ENCODE measurements at regions not wholly inside any gene's neighbourhood (a gene's known extent, or its start where the extent isn't known, plus 50 kb on each side); places are given as distances from the start of the nearest gene placed in this dataset.
"Not testable (repeated sequence)": the region's sequence is repeated elsewhere in the genome, so short reads cannot be mapped to it uniquely, and the experiment has no call there.

GRCh38 chr12:5096241-5096924, 52.7 kb downstream of the KCNA5 start:
- Mint-ChIP-seq H3K27ac (no peak overlapping the region), H3K9me3 (no peaks in the 10 kb centered on the region), H3K36me3 (no peaks in the 10 kb centered on the region), H3K4me3 (no peak overlapping the region), H3K27me3 (peaks cover 50 to 73% of the 10 kb centered on the region in 2 donors), H3K4me1 (no peaks in the 10 kb centered on the region)
- no peak for DNase-seq
- ATAC-seq (replicated peaks): no peak

GRCh38 chr12:5097786-5098185, 54.1 kb downstream of the KCNA5 start:
- no peak overlapping the region for H3K27ac Mint-ChIP-seq
- no peaks in the 10 kb centered on the region for H3K4me1 Mint-ChIP-seq
- H3K36me3 Mint-ChIP-seq: no peaks in the 10 kb centered on the region
- H3K9me3 Mint-ChIP-seq: no peaks in the 10 kb centered on the region
- peaks cover 50 to 74% of the 10 kb centered on the region in 2 donors for H3K27me3 Mint-ChIP-seq
- no peak for ATAC-seq (replicated peaks)
- no peak for DNase-seq
- no peak overlapping the region for H3K4me3 Mint-ChIP-seq

- peaks cover 43 to 65% of the 10 kb centered on the region in 2 donors for H3K27me3 Mint-ChIP-seq
- no peak for ATAC-seq (replicated peaks)
Measured at GRCh38 chr12:5099136-5099535, 55.5 kb downstream of the KCNA5 start.

GRCh38 chr12:5099591-5099990, 55.9 kb downstream of the KCNA5 start:
- Mint-ChIP-seq H3K27ac (no peak overlapping the region), H3K4me1 (no peaks in the 10 kb centered on the region), H3K9me3 (no peaks in the 10 kb centered on the region), H3K36me3 (no peaks in the 10 kb centered on the region), H3K4me3 (no peak overlapping the region), H3K27me3 (peaks cover 42 to 61% of the 10 kb centered on the region in 2 donors)
- no peak for DNase-seq
- ATAC-seq (replicated peaks): no peak

More at GRCh38 chr12:5099136-5099535, 55.5 kb downstream of the KCNA5 start:
- Mint-ChIP-seq H3K36me3 (no peaks in the 10 kb centered on the region), H3K4me1 (no peaks in the 10 kb centered on the region), H3K27ac (no peak overlapping the region), H3K4me3 (no peak overlapping the region), H3K9me3 (no peaks in the 10 kb centered on the region)
- no peak for DNase-seq

- Mint-ChIP-seq H3K4me1 (no peaks in the 10 kb centered on the region), H3K27ac (no peak overlapping the region), H3K4me3 (no peak overlapping the region), H3K27me3 (peaks cover 38 to 66% of the 10 kb centered on the region in 2 donors), H3K9me3 (peaks cover 0 to 5% of the 10 kb centered on the region in 2 donors), H3K36me3 (no peaks in the 10 kb centered on the region)
- ATAC-seq (replicated peaks): no peak
- no peak for DNase-seq
Measured at GRCh38 chr12:5101686-5102085, 58.0 kb downstream of the KCNA5 start.

GRCh38 chr12:5102261-5102789, 58.6 kb downstream of the KCNA5 start:
- Mint-ChIP-seq H3K27me3 (peaks cover 33 to 62% of the 10 kb centered on the region in 2 donors), H3K27ac (no peak overlapping the region)
- no peak for ATAC-seq (replicated peaks)

GRCh38 chr12:5102806-5103205, 59.1 kb downstream of the KCNA5 start:
- ATAC-seq (replicated peaks) (no peak), DNase-seq (no peak)
- Mint-ChIP-seq H3K36me3 (no peaks in the 10 kb centered on the region), H3K4me1 (no peaks in the 10 kb centered on the region), H3K4me3 (no peak overlapping the region), H3K9me3 (peaks cover 0 to 5% of the 10 kb centered on the region in 2 donors), H3K27me3 (peaks cover 32 to 57% of the 10 kb centered on the region in 2 donors), H3K27ac (no peak overlapping the region)

More at GRCh38 chr12:5102261-5102789, 58.6 kb downstream of the KCNA5 start:
- H3K36me3 Mint-ChIP-seq: no peaks in the 10 kb centered on the region
- H3K4me3 Mint-ChIP-seq: no peak overlapping the region
- no peak for DNase-seq
- H3K9me3 Mint-ChIP-seq: peaks cover 0 to 5% of the 10 kb centered on the region in 2 donors
- H3K4me1 Mint-ChIP-seq: no peaks in the 10 kb centered on the region

- Mint-ChIP-seq H3K36me3 (no peaks in the 10 kb centered on the region), H3K27me3 (peaks cover 32 to 47% of the 10 kb centered on the region in 2 donors), H3K27ac (no peak overlapping the region), H3K4me3 (no peak overlapping the region), H3K9me3 (peaks cover 0 to 5% of the 10 kb centered on the region in 2 donors), H3K4me1 (no peaks in the 10 kb centered on the region)
- no peak for DNase-seq
- no peak for ATAC-seq (replicated peaks)
Measured at GRCh38 chr12:5110345-5110744, 66.7 kb downstream of the KCNA5 start.

GRCh38 chr12:5114436-5114835, 70.8 kb downstream of the KCNA5 start:
- H3K36me3 Mint-ChIP-seq: no peaks in the 10 kb centered on the region
- H3K27ac Mint-ChIP-seq: no peak overlapping the region
- no peaks in the 10 kb centered on the region for H3K9me3 Mint-ChIP-seq
- DNase-seq (no peak), ATAC-seq (replicated peaks) (no peak)
- no peak overlapping the region for H3K4me3 Mint-ChIP-seq
- peaks cover 12 to 18% of the 10 kb centered on the region in 2 donors for H3K27me3 Mint-ChIP-seq
- no peaks in the 10 kb centered on the region for H3K4me1 Mint-ChIP-seq

- H3K9me3 Mint-ChIP-seq; H3K4me1 Mint-ChIP-seq; ATAC-seq (replicated peaks); DNase-seq; H3K36me3 Mint-ChIP-seq; H3K4me3 Mint-ChIP-seq; H3K27ac Mint-ChIP-seq: not testable (repeated sequence)
- peaks cover 6 to 17% of the 10 kb centered on the region in 2 donors for H3K27me3 Mint-ChIP-seq
Measured at GRCh38 chr12:5121784-5122183, 78.1 kb downstream of the KCNA5 start.

- peaks cover 6 to 23% of the 10 kb centered on the region in 2 donors for H3K27me3 Mint-ChIP-seq
- not testable (repeated sequence) for DNase-seq; H3K9me3 Mint-ChIP-seq; H3K4me3 Mint-ChIP-seq; ATAC-seq (replicated peaks); H3K36me3 Mint-ChIP-seq; H3K27ac Mint-ChIP-seq; H3K4me1 Mint-ChIP-seq
Measured at GRCh38 chr12:5122256-5122831, 78.7 kb downstream of the KCNA5 start.

GRCh38 chr12:5123921-5124320, 80.2 kb downstream of the KCNA5 start:
- H3K27ac Mint-ChIP-seq: no peak overlapping the region
- no peaks in the 10 kb centered on the region for H3K4me1 Mint-ChIP-seq
- H3K36me3 Mint-ChIP-seq: no peaks in the 10 kb centered on the region
- peaks cover 18 to 39% of the 10 kb centered on the region in 2 donors for H3K27me3 Mint-ChIP-seq
- no peaks in the 10 kb centered on the region for H3K9me3 Mint-ChIP-seq
- no peak for ATAC-seq (replicated peaks)
- no peak for DNase-seq
- H3K4me3 Mint-ChIP-seq: no peak overlapping the region

GRCh38 chr12:5124401-5124800, 80.7 kb downstream of the KCNA5 start:
- no peak for ATAC-seq (replicated peaks)
- no peaks in the 10 kb centered on the region for H3K36me3 Mint-ChIP-seq
- H3K27me3 Mint-ChIP-seq: peaks cover 23 to 43% of the 10 kb centered on the region in 2 donors
- H3K4me1 Mint-ChIP-seq: no peaks in the 10 kb centered on the region
- no peak for DNase-seq
- H3K9me3 Mint-ChIP-seq: no peaks in the 10 kb centered on the region
- H3K4me3 Mint-ChIP-seq: no peak overlapping the region
- no peak overlapping the region for H3K27ac Mint-ChIP-seq

- Mint-ChIP-seq H3K9me3 (peaks cover 0 to 4% of the 10 kb centered on the region in 2 donors), H3K27ac (no peak overlapping the region), H3K36me3 (no peaks in the 10 kb centered on the region), H3K27me3 (peaks cover 55 to 78% of the 10 kb centered on the region in 2 donors), H3K4me1 (no peaks in the 10 kb centered on the region), H3K4me3 (no peak overlapping the region)
- ATAC-seq (replicated peaks) (no peak), DNase-seq (no peak)
Measured at GRCh38 chr12:5134861-5135525, 91.3 kb downstream of the KCNA5 start.
